OCI-LY1 (cell line): ENCODE measurements at regions not wholly inside any gene's neighbourhood (a gene's known extent, or its start where the extent isn't known, plus 50 kb on each side); places are given as distances from the start of the nearest gene placed in this dataset.

Experiments
- H2AFZ ChIP-seq: fragments of 200-600 bp; sonication (generic), shearing (Covaris generic); 2 replicates; pipeline ENCODE4 v1.6.0; 2014; ENCODE audit warnings: antibody characterized with exemption, mild to moderate bottlenecking, low read length
- H3F3A ChIP-seq: fragments of 200-600 bp; sonication (generic), shearing (Covaris generic); 2 replicates; pipeline ENCODE4 v1.6.0; 2014; ENCODE audit warnings: mild to moderate bottlenecking, antibody characterized with exemption, low read length, moderate library complexity; ENCODE audit not compliant: insufficient read depth
- H3K27ac ChIP-seq: fragments of 200-600 bp; sonication (generic); 2 replicates; pipeline ENCODE4 v1.5.1; 2014; ENCODE audit warnings: low read length, mixed run types, mild to moderate bottlenecking, low read depth; ENCODE audit not compliant: poor library complexity, severe bottlenecking
- H3K27me3 ChIP-seq: fragments of 200-600 bp; sonication (generic); 2 replicates; pipeline ENCODE4 v1.6.0; 2014; ENCODE audit warnings: antibody characterized with exemption, mild to moderate bottlenecking, low read length, moderate library complexity; ENCODE audit not compliant: insufficient read depth
- H3K36me3 ChIP-seq: fragments of 200-600 bp; sonication (generic); 2 replicates; pipeline ENCODE4 v1.6.1; 2014; ENCODE audit warnings: mild to moderate bottlenecking, antibody characterized with exemption, low read length, moderate library complexity, mixed read lengths; ENCODE audit not compliant: insufficient read depth
- H3K4me1 ChIP-seq: fragments of 200-600 bp; sonication (generic); 2 replicates; pipeline ENCODE4 v1.5.1; 2014; ENCODE audit warnings: mild to moderate bottlenecking, low read length, moderate library complexity; ENCODE audit not compliant: insufficient read depth, severe bottlenecking
- H3K4me2 ChIP-seq: fragments of 200-600 bp; sonication (generic), shearing (Covaris generic); 2 replicates; pipeline ENCODE4 v1.6.1; 2014; ENCODE audit warnings: low read length
- H3K4me3 ChIP-seq: fragments of 200-600 bp; sonication (generic); 2 replicates; pipeline ENCODE4 v1.5.1; 2014; ENCODE audit warnings: low read length, low read depth, mild to moderate bottlenecking, mixed read lengths; ENCODE audit not compliant: poor library complexity, severe bottlenecking
- H3K79me2 ChIP-seq: fragments of 200-600 bp; shearing (Covaris generic); 2 replicates; pipeline ENCODE4 v1.6.1; 2016; ENCODE audit warnings: mixed run types, low read length, mixed read lengths; ENCODE audit not compliant: insufficient read depth
- H3K9ac ChIP-seq: fragments of 200-600 bp; sonication (generic), shearing (Covaris generic); 2 replicates; pipeline ENCODE4 v1.6.1; 2014; ENCODE audit warnings: mild to moderate bottlenecking, low read length, mixed read lengths
- H3K9me2 ChIP-seq: fragments of 200-600 bp; sonication (generic), shearing (Covaris generic); 2 replicates; pipeline ENCODE4 v1.6.1; 2014; ENCODE audit warnings: low read depth, mild to moderate bottlenecking, low read length, mixed read lengths
- H3K9me3 ChIP-seq: fragments of 200-600 bp; shearing (Covaris generic); 2 replicates; pipeline ENCODE4 v1.6.1; 2014; ENCODE audit warnings: low read length, mixed read lengths
- H4K20me1 ChIP-seq: fragments of 200-600 bp; sonication (generic), shearing (Covaris generic); 2 replicates; pipeline ENCODE4 v1.6.0; 2016; ENCODE audit warnings: mild to moderate bottlenecking, low read length; ENCODE audit not compliant: insufficient read depth
- EZH2 ChIP-seq: fragments of 200-600 bp; sonication (generic), shearing (Covaris generic); IDR thresholded peaks from 2 replicates; pipeline ENCODE4 v1.8.0; 2017; ENCODE audit warnings: borderline replicate concordance, mixed run types, mild to moderate bottlenecking, antibody characterized with exemption, low read length, moderate library complexity, mixed read lengths
- TF ChIP-seq, protein P1 (sequence below): fragments of 200-600 bp; sonication (generic), shearing (Covaris generic); IDR thresholded peaks from 2 replicates; pipeline ENCODE4 v1.5.1; 2017; ENCODE audit warnings: mild to moderate bottlenecking, antibody characterized with exemption, low read length, moderate library complexity, mixed read lengths

DNA sequence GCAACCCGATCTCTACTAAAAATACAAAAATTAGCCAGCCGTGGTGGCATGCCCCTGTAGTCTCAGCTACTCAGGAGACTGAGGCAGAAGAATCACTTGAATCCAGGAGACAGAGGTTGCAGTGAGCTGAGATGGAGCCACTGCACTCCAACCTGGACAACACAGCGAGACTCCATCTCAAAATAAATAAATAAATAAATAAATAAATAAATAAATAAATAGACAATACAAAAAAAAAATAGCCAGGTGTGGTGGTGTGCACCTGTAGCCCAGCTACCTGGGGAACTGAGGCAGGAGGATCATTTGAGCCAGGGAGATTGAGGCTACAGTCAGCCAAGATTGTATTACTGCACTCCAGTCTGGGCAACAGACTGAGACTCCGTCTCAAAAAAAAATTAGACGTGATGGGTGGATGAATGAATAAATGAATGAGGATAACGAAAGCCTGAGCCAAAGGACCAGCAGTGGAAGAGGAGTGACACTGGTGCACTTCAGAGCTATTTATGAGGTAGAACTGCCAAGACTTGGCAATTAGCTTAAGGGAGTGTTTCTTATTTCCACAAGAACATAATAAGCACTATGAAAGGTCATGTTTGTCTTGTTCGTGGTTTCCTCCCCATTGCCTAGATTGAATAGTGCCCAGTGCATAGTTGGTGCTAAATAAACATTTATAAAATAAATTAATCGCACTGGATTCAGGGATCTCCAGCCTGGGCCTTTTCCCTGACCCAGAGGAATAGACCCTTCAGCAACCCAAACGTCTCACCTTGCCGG, 232.2 kb downstream of the IDS start:
- no peaks in the 10 kb centered on the region for H3K27me3 ChIP-seq
- H3K9me2 ChIP-seq = no peaks in the 10 kb centered on the region
- no peaks in the 10 kb centered on the region for H3F3A ChIP-seq
- no peak overlapping the region for H3K4me3 ChIP-seq
- H3K9ac ChIP-seq = no peak overlapping the region
- no peak overlapping the region for H3K27ac ChIP-seq
- H3K9me3 ChIP-seq = no peaks in the 10 kb centered on the region
- H3K36me3 ChIP-seq = no peaks in the 10 kb centered on the region
- no peak overlapping the region for H3K4me2 ChIP-seq
- no peaks in the 10 kb centered on the region for H3K79me2 ChIP-seq
- TF ChIP-seq EZH2 = no peak
- TF ChIP-seq, protein P1, sequence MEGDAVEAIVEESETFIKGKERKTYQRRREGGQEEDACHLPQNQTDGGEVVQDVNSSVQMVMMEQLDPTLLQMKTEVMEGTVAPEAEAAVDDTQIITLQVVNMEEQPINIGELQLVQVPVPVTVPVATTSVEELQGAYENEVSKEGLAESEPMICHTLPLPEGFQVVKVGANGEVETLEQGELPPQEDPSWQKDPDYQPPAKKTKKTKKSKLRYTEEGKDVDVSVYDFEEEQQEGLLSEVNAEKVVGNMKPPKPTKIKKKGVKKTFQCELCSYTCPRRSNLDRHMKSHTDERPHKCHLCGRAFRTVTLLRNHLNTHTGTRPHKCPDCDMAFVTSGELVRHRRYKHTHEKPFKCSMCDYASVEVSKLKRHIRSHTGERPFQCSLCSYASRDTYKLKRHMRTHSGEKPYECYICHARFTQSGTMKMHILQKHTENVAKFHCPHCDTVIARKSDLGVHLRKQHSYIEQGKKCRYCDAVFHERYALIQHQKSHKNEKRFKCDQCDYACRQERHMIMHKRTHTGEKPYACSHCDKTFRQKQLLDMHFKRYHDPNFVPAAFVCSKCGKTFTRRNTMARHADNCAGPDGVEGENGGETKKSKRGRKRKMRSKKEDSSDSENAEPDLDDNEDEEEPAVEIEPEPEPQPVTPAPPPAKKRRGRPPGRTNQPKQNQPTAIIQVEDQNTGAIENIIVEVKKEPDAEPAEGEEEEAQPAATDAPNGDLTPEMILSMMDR = no peak
- H2AFZ ChIP-seq = no peak overlapping the region
- H3K4me1 ChIP-seq = no peaks in the 10 kb centered on the region
- no peaks in the 10 kb centered on the region for H4K20me1 ChIP-seq

DNA sequence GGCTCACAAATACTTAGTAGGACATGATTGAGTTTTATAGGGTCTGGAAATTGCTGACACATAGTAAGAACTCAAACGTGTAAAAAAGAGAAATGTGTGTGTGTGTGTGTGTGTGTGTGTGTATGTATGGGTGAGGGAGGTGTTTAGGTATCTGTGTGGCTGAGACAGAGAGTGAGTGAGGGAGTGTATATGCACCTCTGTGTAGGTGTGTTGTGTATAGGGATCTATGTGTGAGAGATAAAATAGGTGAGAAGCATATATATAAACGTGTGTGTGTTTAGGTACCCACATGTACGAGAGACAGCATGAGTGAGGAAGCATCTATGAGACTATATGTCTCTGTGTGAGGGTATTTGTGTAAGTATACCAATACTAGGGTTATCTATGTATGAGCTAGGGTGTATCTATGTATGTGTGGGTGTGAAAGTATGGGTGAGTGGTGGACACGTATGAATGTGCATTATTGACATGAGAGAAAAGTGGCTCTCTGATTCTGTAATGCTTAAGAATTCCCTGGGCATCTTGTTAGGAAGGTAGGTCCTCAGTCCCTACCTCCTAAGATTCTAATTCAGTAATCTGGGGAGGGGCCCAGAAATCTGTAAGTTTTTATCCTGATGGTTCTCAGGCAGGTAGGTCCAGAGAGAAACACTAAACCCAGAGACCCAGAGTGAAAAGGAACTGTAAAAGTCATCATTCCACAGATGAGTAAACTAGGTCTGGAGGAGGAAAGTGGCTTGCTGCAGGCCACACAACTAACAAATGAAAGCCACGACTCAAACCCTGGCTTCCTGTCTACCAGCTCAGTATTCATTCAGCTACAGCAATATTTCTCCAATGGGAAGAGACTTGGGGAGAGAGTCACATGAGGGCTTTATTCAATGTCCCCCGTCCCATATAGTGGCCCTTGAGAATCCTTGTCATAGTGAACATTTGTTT, 237.0 kb downstream of the IDS start:
- Histone ChIP-seq H3K36me3 (no peaks in the 10 kb centered on the region), H2AFZ (no peak overlapping the region), H3K9me2 (no peaks in the 10 kb centered on the region), H3K9me3 (no peaks in the 10 kb centered on the region), H3K27ac (no peak overlapping the region), H3K9ac (no peak overlapping the region), H4K20me1 (no peaks in the 10 kb centered on the region), H3K79me2 (no peaks in the 10 kb centered on the region), H3K4me3 (no peak overlapping the region), H3K4me1 (no peaks in the 10 kb centered on the region), H3K4me2 (no peak overlapping the region), H3K27me3 (no peaks in the 10 kb centered on the region), H3F3A (no peaks in the 10 kb centered on the region)
- TF ChIP-seq, protein P1 = no peak
- no peak for TF ChIP-seq EZH2

DNA sequence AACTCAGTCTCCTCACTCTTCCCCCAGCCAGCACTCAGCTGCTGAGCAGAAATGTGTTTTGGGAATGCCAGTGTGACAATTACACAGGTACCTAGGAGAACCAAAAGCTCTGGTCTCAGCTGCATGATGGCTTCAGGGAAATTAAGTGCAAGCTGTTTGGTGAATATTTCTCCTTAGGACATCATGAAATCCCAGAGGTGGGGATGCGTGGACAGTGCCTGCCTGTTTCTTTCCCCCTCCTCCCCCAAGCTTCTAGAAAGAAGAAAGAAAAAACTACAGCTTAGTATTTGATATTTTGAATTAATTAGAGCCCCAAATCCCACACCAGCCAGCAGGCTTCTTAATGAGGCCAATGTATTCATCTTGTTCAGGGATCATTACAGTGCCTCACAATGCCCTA, 243.0 kb downstream of the IDS start:
- Histone ChIP-seq H3K4me3 (no peak overlapping the region), H3K27ac (no peak overlapping the region), H3K4me2 (no peak overlapping the region), H3K4me1 (no peaks in the 10 kb centered on the region), H3K9ac (no peak overlapping the region), H2AFZ (no peak overlapping the region), H3K79me2 (no peaks in the 10 kb centered on the region), H3K36me3 (no peaks in the 10 kb centered on the region), H3K27me3 (no peaks in the 10 kb centered on the region), H3K9me2 (no peaks in the 10 kb centered on the region), H4K20me1 (no peaks in the 10 kb centered on the region), H3K9me3 (no peaks in the 10 kb centered on the region), H3F3A (no peaks in the 10 kb centered on the region)
- TF ChIP-seq, protein P1 = no peak
- no peak for TF ChIP-seq EZH2
